LNCaP clone FGC (cell line): ENCODE measurements at regions not wholly inside any gene's neighbourhood (a gene's known extent, or its start where the extent isn't known, plus 50 kb on each side); places are given as distances from the start of the nearest gene placed in this dataset.

Experiments
- DNase-seq: peaks from one replicate; pipeline ENCODE4 v3.0.0-alpha.2; 2011; ENCODE audit warnings: low read depth
- H3K4me3 ChIP-seq: 2 replicates; pipeline ENCODE4 v1.5.1; 2011; ENCODE audit warnings: mild to moderate bottlenecking, low read depth, low read length, control low read depth
- CTCF ChIP-seq: IDR thresholded peaks from 2 replicates; pipeline ENCODE4 v1.5.1; 2012; ENCODE audit warnings: mild to moderate bottlenecking; ENCODE audit not compliant: control insufficient read depth, insufficient read depth; ENCODE audit errors: extremely low read depth

GRCh38 chr11:23164022-23164421 lies 303.7 kb upstream of the CCDC179 start:
- no peak for TF ChIP-seq CTCF
- no peak overlapping the region for H3K4me3 ChIP-seq
- DNase-seq, result no peak

- TF ChIP-seq CTCF, result no peak
- no peak overlapping the region for H3K4me3 ChIP-seq
- DNase-seq, result no peak
Observed at GRCh38 chr11:23166376-23166775, 306.1 kb upstream of the CCDC179 start.

- no peak for TF ChIP-seq CTCF
- no peak for DNase-seq
- no peak overlapping the region for H3K4me3 ChIP-seq
Observed at GRCh38 chr11:23179609-23180008, 319.3 kb upstream of the CCDC179 start.

DNA sequence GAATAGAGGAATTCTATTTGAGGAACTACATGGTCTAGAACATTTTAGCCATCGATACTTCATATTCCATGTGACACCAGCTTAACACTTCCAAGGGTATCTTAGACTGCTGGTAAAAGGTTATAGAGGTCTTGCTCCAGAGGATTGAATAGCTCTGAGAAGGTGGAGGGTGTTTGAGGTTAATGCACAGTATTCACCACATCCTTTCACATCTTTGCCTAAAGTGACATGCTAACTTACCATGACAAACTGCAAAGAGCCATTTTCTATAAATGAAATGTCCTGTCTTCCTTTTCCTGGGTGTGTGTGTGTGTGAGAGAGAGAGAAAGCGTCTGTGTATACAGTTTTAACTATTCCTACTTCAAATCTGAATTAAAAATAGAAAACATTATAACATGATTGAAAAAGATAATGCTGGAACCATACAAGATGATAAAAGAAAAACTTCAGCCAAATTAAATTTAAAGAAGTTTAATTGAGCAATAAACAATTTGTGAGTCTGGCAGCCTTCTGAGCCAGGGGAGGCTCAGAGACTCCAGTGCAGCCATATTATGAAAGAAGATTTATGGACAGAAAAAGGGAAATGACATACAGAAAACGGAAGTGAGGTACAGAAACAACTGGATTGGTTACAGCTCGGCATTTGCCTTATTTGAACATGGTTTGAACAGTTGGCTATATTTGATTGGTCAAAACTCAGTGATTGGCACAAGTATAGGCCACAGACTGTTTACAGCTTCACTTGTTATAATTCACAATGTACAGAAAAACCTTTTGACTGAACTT lies 320.9 kb upstream of the CCDC179 start:
- TF ChIP-seq CTCF, result no peak
- no peak overlapping the region for H3K4me3 ChIP-seq
- DNase-seq, result no peak

DNA sequence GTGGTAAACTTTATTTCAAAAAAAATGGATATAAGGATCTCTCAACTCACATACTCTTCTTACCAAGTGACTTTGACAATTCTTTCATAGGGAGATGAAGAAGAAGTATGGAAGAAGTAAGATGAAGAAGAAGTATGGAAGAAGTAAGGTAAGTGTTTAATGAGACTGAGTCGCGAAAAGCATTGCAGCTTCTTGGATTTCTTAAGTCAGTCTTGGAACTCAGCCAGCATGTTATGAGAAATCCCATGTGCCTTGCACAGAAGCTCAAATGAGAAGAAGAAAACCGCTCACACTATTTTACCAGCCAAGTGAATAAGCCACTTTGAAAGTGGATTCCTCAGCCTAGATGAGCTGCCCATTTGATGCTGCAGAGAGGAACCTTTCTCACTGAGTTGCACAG lies 332.0 kb upstream of the CCDC179 start:
- no peak for DNase-seq
- no peak overlapping the region for H3K4me3 ChIP-seq
- no peak for TF ChIP-seq CTCF

DNA sequence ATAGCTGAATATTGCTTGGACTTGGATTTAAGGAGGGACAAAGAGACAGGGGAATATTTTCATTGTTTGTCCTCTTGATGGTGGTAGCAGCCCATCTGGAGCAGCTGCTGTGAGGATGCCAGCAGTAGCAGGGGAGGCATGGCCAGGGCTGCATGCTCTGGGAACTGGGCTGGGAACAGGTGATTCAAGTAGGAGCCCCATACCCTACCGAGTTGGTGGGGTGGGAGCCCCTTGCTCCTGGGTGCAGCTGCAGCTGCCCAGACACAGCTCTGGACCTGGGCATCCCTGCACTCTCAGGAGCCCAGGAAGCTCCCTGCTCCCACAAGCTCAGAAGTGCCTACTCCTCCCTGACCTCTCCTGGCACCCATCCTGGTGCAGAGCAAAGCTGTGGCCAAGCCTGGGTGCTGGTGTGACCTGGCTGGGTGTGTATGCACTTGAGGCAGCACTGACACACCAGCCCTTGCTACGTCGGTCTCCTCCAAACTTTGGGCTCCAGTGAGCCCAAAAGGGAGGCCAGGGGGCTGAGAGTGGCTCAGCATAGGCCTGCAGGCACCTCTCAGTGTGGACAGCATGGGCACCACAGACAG lies 341.8 kb upstream of the CCDC179 start:
- no peak for TF ChIP-seq CTCF
- no peak for DNase-seq
- H3K4me3 ChIP-seq, result no peak overlapping the region

DNA sequence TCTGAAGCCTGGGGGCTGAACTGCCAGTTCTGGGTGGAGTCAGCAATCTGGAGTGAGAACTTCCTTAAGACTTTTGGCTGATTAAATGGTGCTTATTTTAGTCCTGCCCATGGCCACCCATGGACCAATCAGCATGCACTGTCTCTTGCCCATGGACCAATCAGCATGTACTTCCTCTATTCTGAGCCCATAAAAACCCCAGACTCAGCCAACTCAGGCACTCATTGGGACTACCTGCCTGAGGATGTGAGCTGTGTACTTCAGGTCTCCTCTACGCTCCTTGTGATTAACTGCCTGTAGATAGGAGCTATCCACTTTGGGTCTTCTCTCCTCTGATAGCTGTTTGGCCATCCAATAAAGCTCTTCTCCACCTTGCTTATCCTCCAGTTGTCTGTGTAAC lies 342.3 kb upstream of the CCDC179 start:
- TF ChIP-seq CTCF, result no peak
- no peak overlapping the region for H3K4me3 ChIP-seq
- no peak for DNase-seq
